GM10266 (cell line): ENCODE measurements at regions not wholly inside any gene's neighbourhood (a gene's known extent, or its start where the extent isn't known, plus 50 kb on each side); places are given as distances from the start of the nearest gene placed in this dataset.

Source experiments
- DNase-seq: peaks from one replicate; pipeline ENCODE4 v3.0.0; 2012; ENCODE audit errors: extremely low spot score
- TF ChIP-seq, protein P1 (sequence below): IDR thresholded peaks from 2 replicates; pipeline ENCODE4 v1.5.1; 2012; ENCODE audit warnings: mild to moderate bottlenecking, low read depth; ENCODE audit not compliant: control insufficient read depth, insufficient read depth; ENCODE audit errors: missing control alignments

- TF ChIP-seq, protein P1, sequence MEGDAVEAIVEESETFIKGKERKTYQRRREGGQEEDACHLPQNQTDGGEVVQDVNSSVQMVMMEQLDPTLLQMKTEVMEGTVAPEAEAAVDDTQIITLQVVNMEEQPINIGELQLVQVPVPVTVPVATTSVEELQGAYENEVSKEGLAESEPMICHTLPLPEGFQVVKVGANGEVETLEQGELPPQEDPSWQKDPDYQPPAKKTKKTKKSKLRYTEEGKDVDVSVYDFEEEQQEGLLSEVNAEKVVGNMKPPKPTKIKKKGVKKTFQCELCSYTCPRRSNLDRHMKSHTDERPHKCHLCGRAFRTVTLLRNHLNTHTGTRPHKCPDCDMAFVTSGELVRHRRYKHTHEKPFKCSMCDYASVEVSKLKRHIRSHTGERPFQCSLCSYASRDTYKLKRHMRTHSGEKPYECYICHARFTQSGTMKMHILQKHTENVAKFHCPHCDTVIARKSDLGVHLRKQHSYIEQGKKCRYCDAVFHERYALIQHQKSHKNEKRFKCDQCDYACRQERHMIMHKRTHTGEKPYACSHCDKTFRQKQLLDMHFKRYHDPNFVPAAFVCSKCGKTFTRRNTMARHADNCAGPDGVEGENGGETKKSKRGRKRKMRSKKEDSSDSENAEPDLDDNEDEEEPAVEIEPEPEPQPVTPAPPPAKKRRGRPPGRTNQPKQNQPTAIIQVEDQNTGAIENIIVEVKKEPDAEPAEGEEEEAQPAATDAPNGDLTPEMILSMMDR: no peak
- DNase-seq: peak; percentile 32
Observed at GRCh38 chr19:5397804-5398692, 57.2 kb upstream of the ZNRF4 start.

- TF ChIP-seq, protein P1: no peak
- no peak for DNase-seq
Observed at GRCh38 chr19:5398693-5399057, 56.5 kb upstream of the ZNRF4 start.

- TF ChIP-seq, protein P1: no peak
- DNase-seq: peak; percentile 77
Observed at GRCh38 chr19:5403968-5404640, 51.1 kb upstream of the ZNRF4 start.
